CD1c-positive myeloid dendritic cell (primary cell): ENCODE measurements at regions not wholly inside any gene's neighbourhood (a gene's known extent, or its start where the extent isn't known, plus 50 kb on each side); places are given as distances from the start of the nearest gene placed in this dataset.

Source experiments
- DNase-seq: peaks from one replicate; pipeline ENCODE4 v3.0.0-alpha.2; 2016; ENCODE audit errors: extremely low spot score

DNA sequence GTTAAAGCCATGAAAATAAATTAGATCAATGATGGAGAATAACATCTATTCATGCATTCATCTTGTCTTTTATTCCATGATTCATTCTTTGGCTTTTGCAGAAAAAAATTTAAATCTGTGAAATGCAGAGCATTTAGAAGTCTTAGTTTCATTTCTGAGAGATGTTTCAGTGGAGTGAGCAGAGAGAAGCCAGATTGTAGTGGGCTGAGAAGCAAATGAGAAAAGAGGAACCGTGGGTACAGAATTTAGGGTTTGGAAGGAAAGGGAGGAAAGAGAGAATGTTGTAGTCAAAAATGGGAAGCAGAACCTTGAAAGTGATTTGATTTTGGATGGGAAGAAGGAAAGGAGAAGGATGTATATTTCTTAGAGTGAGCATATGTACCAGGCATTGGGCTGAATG, 260.3 kb upstream of the MAN1A1 start:
- no peak for DNase-seq

GRCh38 chr6:119608994-119609393, 259.4 kb upstream of the MAN1A1 start:
- DNase-seq: no peak

DNA sequence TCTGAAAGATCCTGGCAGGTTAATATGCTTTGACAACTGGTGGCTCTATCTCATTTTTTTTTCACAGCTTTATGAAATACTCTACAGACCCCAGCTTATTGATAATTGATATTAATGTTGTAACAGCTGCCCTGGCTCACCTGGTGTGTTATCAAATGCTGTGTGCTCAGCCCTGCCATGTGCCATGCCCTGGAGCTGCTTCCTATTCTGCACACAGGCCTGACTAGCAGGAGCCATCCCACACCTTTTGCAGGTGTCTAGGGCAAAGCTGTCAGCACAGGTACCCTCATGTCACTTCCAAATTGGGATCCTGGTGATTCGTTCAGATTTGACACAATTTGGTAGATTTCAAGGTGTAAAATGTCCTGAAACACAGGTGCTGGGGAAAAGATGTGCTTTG, 254.6 kb upstream of the MAN1A1 start:
- no peak for DNase-seq

- no peak for DNase-seq
These were observed 253.9 kb upstream of the MAN1A1 start for GRCh38 chr6:119603501-119603900.

DNA sequence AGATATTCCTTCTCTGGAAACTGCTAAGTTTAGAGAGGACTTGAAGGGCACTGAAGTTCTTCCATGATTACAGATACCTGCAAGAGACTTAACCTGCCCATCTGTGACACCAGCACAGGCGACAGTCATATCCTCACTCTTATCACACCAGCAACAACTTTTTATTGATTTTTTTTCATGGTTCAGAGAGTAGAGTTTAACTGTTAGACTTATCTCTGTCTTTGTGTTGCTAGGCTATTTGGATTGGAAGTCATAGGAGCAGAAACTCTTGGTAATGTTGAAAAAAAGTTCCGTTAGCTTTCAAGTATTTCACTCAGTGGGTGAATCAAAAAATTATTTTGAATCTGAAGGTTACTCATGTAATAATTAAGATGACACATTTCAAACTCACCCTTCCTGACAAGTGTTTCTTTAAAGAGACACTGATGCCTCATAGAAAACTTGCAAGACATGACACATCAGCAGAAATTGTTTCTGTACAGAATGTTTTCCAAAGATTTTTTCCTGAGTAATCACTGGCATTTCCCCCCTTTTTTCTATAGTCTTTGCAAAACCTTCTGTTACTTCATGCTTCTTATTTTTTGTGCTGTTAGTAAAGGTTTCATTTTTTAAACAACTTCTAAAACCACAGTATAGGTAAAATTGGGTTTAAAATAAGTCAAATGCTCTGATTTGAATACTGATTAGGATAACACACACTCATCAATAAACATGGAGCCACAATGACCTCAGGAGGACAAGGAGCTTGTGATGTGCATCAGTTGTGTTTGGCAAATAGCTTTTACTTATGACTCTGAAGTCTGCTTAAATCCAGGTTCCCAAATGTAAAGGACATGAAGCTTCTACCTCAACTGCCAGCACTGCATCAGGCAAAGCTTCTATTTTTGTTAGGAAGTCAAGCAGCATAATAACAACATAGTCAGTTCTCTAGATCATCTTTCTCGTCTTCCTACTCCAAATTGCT, 252.9 kb upstream of the MAN1A1 start:
- no peak for DNase-seq

- DNase-seq: no peak
These were observed 249.3 kb upstream of the MAN1A1 start for GRCh38 chr6:119598883-119599282.

DNA sequence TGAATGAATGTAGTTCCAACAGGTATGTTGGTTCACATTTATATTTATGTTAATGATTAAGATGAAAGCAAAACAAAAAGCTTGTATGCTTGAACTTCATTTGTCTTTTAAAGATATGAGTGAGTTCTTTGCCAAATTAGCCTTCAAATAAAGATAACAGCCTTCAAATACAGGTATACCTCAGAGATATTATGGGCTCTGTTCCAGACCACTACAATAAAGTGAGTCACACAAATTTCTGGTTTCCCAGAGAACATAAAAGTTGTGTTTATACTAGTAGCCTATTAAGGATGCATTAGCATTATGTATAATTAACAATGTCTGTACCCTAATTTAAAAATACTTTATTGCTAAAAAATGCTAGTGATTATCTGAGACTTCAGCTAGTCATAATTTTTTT, 245.3 kb upstream of the MAN1A1 start:
- DNase-seq: no peak

DNA sequence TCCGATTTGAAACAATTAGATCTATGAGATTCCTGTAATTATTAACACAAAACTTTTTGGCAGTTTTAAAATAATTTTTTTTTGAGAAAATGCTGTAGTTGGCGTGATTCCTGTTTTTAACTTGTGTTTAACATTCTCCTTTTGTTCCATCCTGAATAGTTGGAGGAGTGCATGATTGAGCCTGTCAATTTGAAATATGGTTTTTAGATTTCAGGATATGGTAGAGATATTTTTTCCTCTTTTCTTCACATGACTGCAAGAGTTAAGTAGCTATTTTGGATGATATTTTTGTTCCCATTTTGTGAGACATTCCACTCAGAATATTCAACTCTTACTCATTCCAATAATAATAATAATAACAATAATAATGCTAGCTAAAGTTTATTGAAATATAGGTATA, 241.7 kb upstream of the MAN1A1 start:
- no peak for DNase-seq

DNA sequence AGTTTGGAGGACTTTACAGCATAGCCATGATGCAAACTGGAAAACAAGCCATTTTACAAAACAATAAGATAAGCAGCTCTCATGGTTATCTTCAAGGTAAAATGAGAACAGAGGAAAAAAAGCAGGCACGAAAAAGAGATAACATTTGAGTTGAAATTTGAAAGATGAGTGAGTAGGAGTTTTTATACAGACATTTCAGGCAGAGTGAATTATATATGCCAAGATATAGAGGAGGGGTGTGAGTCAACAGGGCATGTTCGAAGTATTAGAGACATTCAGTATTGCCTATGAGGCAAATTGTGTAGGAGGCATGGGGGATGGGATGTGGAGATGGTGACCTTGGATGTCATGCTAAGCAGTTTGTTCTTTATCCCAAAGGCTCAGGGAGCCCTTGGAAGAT, 240.5 kb upstream of the MAN1A1 start:
- no peak for DNase-seq

GRCh38 chr6:119587537-119587936, 238.0 kb upstream of the MAN1A1 start:
- DNase-seq: peak; percentile 20

- DNase-seq: peak; percentile 69
These were observed 236.8 kb upstream of the MAN1A1 start for GRCh38 chr6:119586250-119586882.

GRCh38 chr6:119584088-119584487, 234.5 kb upstream of the MAN1A1 start:
- no peak for DNase-seq

- no peak for DNase-seq
These were observed 231.7 kb upstream of the MAN1A1 start for GRCh38 chr6:119581220-119581619.

DNA sequence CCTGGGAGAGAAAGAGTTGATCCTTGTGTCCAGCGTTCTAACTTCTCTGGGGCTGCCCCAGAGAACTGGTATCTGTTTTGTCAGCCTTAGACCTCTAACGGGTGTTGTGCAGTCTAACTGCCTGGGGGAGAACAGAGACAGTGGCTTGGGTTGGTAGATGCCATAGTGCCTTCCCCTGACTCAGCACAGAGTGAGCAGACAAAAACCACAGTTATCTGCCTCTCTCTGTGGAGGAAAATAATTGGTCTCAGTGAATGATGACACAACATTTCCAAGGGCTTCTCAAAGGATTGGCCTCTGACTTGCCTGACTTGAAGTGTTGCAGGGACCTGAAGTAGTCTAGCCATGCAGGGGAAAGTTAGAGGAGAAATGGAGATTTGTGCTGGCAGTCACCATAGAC, 226.2 kb upstream of the MAN1A1 start:
- no peak for DNase-seq

DNA sequence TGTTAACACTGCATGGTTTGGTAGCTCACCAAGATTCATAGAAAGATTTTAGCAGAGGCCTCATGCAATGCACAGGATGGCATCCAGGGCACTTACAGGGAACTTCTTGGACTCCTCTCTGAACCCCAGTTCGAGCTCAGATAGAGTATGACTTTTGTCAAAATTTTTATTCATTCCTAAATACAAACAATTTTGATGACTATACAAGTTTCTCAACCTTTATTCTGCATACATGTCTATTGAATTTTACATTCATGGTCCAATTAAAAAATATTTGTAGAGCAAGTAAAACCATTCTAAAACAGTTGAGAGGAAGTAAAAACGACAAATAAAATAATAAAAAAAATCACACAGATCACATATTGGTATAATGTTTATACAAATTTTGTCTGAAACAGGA, 219.0 kb upstream of the MAN1A1 start:
- no peak for DNase-seq

- DNase-seq: no peak
These were observed 217.1 kb upstream of the MAN1A1 start for GRCh38 chr6:119566546-119567260.

DNA sequence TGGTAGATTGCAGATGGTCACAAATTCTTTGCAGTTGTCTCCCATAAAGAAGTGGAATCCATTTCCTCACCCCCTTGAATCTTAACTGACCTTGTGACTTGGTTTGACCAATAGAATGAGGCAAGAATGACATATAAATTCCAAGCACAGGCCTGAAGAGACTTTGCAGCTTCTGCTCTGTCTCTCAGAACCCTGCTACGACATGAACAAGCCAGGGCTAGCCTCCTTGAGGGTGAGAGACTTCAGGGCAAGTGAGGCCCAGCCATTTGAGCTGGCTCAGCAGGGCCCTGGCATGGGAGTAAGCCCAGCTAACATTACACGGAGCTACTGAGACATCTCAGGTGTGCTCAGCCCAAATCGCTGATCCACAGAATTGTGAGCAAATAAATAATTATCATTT, 216.3 kb upstream of the MAN1A1 start:
- no peak for DNase-seq

DNA sequence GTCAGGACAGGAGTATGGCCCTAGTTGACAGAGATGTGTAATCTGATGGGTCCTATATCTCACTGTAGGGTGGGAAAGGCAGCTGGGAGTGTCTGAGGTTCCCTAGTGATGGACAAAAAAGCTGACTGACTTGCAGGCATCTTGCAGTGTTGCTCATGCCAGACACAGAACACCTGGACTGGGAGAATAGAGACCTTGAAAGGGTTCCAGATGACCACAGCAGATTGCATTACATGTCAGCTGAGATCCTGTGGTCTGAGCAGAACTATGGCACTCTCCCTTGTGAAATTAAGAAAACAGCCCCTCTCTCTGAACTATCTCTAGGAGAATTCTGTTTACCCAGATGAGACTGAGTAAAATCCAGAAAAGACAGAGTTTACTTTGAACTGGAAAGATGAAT, 212.6 kb upstream of the MAN1A1 start:
- DNase-seq: no peak

DNA sequence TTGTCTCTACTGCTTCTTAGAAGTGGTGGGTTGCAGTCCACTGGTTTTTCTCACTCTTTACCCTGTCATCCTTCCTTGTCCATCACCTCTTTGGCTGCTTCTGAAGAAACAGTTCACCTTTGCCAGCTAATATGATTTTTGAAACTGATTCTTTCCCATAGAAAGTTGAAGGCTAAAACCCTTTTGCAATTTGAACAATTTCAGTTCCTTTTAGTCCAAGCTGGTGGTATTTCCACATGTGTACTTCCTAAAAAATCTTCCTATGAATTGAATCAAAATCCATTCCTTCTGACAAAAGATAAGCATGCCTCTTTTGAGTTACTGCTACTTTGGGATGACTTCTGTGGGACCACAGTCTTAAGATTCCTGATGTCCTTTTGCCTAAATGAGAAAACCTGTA, 210.0 kb upstream of the MAN1A1 start:
- DNase-seq: peak; percentile 78

GRCh38 chr6:119557239-119557638, 207.7 kb upstream of the MAN1A1 start:
- no peak for DNase-seq

GRCh38 chr6:119552021-119552420, 202.5 kb upstream of the MAN1A1 start:
- DNase-seq: peak; percentile 76

GRCh38 chr6:119547024-119547423, 197.5 kb upstream of the MAN1A1 start:
- DNase-seq: no peak

GRCh38 chr6:119545245-119545644, 195.7 kb upstream of the MAN1A1 start:
- DNase-seq: no peak
